ENCODE measurements at regions not wholly inside any gene's neighbourhood (a gene's known extent, or its start where the extent isn't known, plus 50 kb on each side); places are given as distances from the start of the nearest gene placed in this dataset.

GRCh38 chr2:193332941-193333340 lies 1138.2 kb upstream of the TMEFF2 start:
- Histone ChIP-seq H3K4me3 (no peak overlapping the region), H3K9ac (ENCODE audit: control insufficient read depth, insufficient read depth, low read length) (no peak overlapping the region), H3K79me2 (ENCODE audit: control insufficient read depth, insufficient read depth, low read length) (no peaks in the 10 kb centered on the region), H3K27ac (ENCODE audit: control insufficient read depth, insufficient read depth) (no peak overlapping the region), H4K20me1 (ENCODE audit: control insufficient read depth, insufficient read depth) (no peaks in the 10 kb centered on the region), H3K4me2 (ENCODE audit: control insufficient read depth, insufficient read depth) (no peak overlapping the region), H3K27me3 (replicated peaks in 1 of 2; ENCODE audit: control insufficient read depth in 2 of 2, insufficient read depth in 2 of 2, low read length in 1 of 2) (no peaks in the 10 kb centered on the region), H3K36me3 (ENCODE audit: control insufficient read depth in 2 of 2, insufficient read depth in 2 of 2, low read length in 1 of 2) (no peaks in the 10 kb centered on the region), H2AFZ (ENCODE audit: control insufficient read depth, low read depth, low read length) (no peak overlapping the region), H3K9me3 (replicated peaks; ENCODE audit: control insufficient read depth, insufficient read depth, low read length) (no peaks in the 10 kb centered on the region), H3K4me1 (ENCODE audit: control insufficient read depth, insufficient read depth, low read length) (no peaks in the 10 kb centered on the region)
- in situ Hi-C loops (cut with MboI), result no loop called here
- FAIRE-seq (no peak), DNase-seq (ENCODE audit: low read depth, low spot score) (no peak), ATAC-seq (no peak)
- no peak for TF ChIP-seq ATF3 (IDR thresholded peaks at IDR 0.05; ENCODE audit: borderline replicate concordance, extremely low read depth, low read depth, low read length)
- TF ChIP-seq ZNF217 (IDR thresholded peaks at IDR 0.05), result no peak
- TF ChIP-seq SREBF2 (IDR thresholded peaks at IDR 0.05; ENCODE audit: low read length), result no peak
- no peak for TF ChIP-seq BMI1 (IDR thresholded peaks at IDR 0.05; ENCODE audit: borderline replicate concordance)
- no peak for TF ChIP-seq SREBF1 (IDR thresholded peaks at IDR 0.05; ENCODE audit: low read length)
- no peak for TF ChIP-seq CBX3 (IDR thresholded peaks at IDR 0.05; ENCODE audit: borderline replicate concordance, low read depth)
- no peak for TF ChIP-seq PAX8 (IDR thresholded peaks at IDR 0.05)
- no peak for TF ChIP-seq PKNOX1 (IDR thresholded peaks at IDR 0.05)
- TF ChIP-seq RB1 (IDR thresholded peaks at IDR 0.05; ENCODE audit: borderline replicate concordance), result no peak
- CTCF ChIA-PET, result no interaction called here
- no TSS peak for BruUV-seq (replicated peaks)
- intact Hi-C loops (cut with micrococcal nuclease; ENCODE audit: unreplicated experiment), result no loop called here
- SMC1A ChIA-PET (ENCODE audit: uncharacterized antibody, unreplicated experiment), result no interaction called here
- RAD21 ChIA-PET (ENCODE audit: unreplicated experiment), result interaction anchor here (1.4 kb wide), 1 partner anchor 251 kb away, joined by 3 read pairs; no protein-coding TSS in a partner anchor
- WGBS (ENCODE audit: insufficient coverage, insufficient replicate concordance, low lambda C conversion rate, missing lambda C conversion rate), result 5% methylated on average over 1 of the region's 1 CpG
- POLR2A ChIA-PET, result no interaction called here

Data from GM12878 (cell line).